A673 (cell line): ENCODE measurements at regions not wholly inside any gene's neighbourhood (a gene's known extent, or its start where the extent isn't known, plus 50 kb on each side); places are given as distances from the start of the nearest gene placed in this dataset.

Source experiments
- BruUV-seq: library from RNA; stranded (reverse); fragments of 400-500 nt; replicated peaks from 2 replicates; lab custom pipeline; 2021; lab: Mats Ljungman, UMichigan
- CTCF ChIA-PET: fragments of 300-600 bp; sonication (Branson Sonifier 250); formaldehyde crosslinking; loops from one replicate; lab custom pipeline; 2022; ENCODE audit warnings: antibody characterized with exemption; lab: Charles Lee
- POLR2A ChIA-PET: fragments of 300-600 bp; sonication (Branson Sonifier 250); formaldehyde crosslinking; loops from one replicate; lab custom pipeline; 2022; ENCODE audit warnings: antibody characterized with exemption; ENCODE audit not compliant: low non-redundant PET; lab: Charles Lee
- DNase-seq: peaks from one replicate; pipeline ENCODE4 v3.0.0-alpha.2; 2015; ENCODE audit warnings: low spot score
- H3K27ac ChIP-seq: fragments of 200-600 bp; sonication (generic); 2 replicates; pipeline ENCODE4 v1.5.1; 2016; ENCODE audit warnings: mixed run types, low read depth, mild to moderate bottlenecking, mixed read lengths, antibody characterized with exemption, low read length; ENCODE audit not compliant: poor library complexity, severe bottlenecking
- H3K27me3 ChIP-seq: fragments of 200-600 bp; sonication (generic); replicated peaks from 2 replicates; pipeline ENCODE4 v1.6.1; 2017; ENCODE audit warnings: mixed run types, low read depth, mild to moderate bottlenecking, mixed read lengths, antibody characterized with exemption, low read length; ENCODE audit not compliant: insufficient read depth, poor library complexity
- H3K36me3 ChIP-seq: fragments of 200-600 bp; sonication (generic); 2 replicates; pipeline ENCODE4 v1.6.1; 2016; ENCODE audit warnings: mixed run types, mild to moderate bottlenecking, mixed read lengths, antibody characterized with exemption, low read length; ENCODE audit not compliant: insufficient read depth, poor library complexity, severe bottlenecking
- H3K4me1 ChIP-seq: fragments of 200-600 bp; sonication (generic); 2 replicates; pipeline ENCODE4 v1.6.1; 2017; ENCODE audit warnings: mixed run types, mild to moderate bottlenecking, mixed read lengths, antibody characterized with exemption, low read length; ENCODE audit not compliant: insufficient read depth, poor library complexity, severe bottlenecking
- H3K4me3 ChIP-seq: fragments of 200-600 bp; sonication (generic); 2 replicates; pipeline ENCODE4 v1.5.1; 2016; ENCODE audit warnings: low read depth, mixed run types, mild to moderate bottlenecking, mixed read lengths, low read length; ENCODE audit not compliant: poor library complexity, severe bottlenecking
- H3K9me3 ChIP-seq: fragments of 200-600 bp; sonication (generic); 2 replicates; pipeline ENCODE4 v1.6.1; 2016; ENCODE audit warnings: mixed run types, low read depth, mild to moderate bottlenecking, mixed read lengths, antibody characterized with exemption, low read length; ENCODE audit not compliant: poor library complexity, severe bottlenecking
- EZH2 ChIP-seq: fragments of 200-600 bp; sonication (generic); IDR thresholded peaks from 2 replicates; pipeline ENCODE4 v1.6.1; 2017; ENCODE audit warnings: borderline replicate concordance, low read depth, mild to moderate bottlenecking, mixed read lengths, antibody characterized with exemption, low read length; ENCODE audit not compliant: poor library complexity, severe bottlenecking
- intact Hi-C: fragments of 100-400 bp; cut with micrococcal nuclease; formaldehyde crosslinking; loops from one replicate; pipeline ENCODE4 v1.10.0; 2022; ENCODE audit not compliant: unreplicated experiment
- TF ChIP-seq, protein P1 (sequence below): fragments of 300-800, 200-600 bp; sonication (generic); conservative IDR thresholded peaks from 2 replicates; pipeline ENCODE4 v1.5.1; 2017; ENCODE audit warnings: low read depth, mild to moderate bottlenecking, antibody characterized with exemption, low read length, moderate library complexity, mixed read lengths

DNA sequence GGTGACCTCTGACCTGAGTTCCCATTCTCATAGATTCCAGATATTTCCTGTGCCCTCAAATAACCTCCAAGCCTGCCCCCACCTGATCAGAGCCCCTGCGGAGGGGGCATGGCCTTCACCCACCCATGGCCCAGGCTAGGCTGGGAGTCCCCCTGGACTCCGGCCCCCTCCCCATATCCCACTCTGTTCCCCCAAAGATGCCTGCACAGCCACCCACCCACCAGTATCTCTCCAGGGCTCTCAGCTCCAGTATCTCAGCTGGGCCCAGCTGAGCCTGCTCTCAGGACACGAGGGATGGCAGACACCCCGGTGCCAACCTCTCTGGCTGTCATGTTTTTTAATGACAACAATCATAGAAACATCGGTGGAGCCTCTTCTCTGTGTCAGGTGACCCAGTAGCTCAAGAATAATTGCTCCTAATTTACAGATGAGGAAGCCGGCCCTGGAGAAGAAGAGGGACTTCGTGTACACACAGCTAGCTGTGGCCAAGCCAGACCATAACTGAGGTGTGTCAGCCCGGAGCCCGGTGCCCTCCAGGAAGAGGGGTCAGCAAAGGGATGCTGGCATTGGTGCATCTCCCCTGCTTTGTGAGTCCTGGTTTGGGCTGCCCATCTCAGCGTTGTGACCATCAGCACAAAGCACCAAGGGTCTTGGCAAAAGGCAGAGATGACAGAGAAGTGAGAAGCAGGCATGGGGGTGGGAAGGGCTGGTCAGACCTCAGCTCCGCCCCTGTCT lies 84.4 kb downstream of the SDC1 start:
- no peak for DNase-seq
- no peak overlapping the region for H3K27ac ChIP-seq
- ChIA-PET CTCF (no interaction called here), POLR2A (no interaction called here)
- no peaks in the 10 kb centered on the region for H3K4me1 ChIP-seq
- H3K4me3 ChIP-seq: no peak overlapping the region
- intact Hi-C loops: no loop called here
- no peaks in the 10 kb centered on the region for H3K27me3 ChIP-seq
- H3K36me3 ChIP-seq: no peaks in the 10 kb centered on the region
- TF ChIP-seq EZH2: no peak
- TF ChIP-seq, protein P1, sequence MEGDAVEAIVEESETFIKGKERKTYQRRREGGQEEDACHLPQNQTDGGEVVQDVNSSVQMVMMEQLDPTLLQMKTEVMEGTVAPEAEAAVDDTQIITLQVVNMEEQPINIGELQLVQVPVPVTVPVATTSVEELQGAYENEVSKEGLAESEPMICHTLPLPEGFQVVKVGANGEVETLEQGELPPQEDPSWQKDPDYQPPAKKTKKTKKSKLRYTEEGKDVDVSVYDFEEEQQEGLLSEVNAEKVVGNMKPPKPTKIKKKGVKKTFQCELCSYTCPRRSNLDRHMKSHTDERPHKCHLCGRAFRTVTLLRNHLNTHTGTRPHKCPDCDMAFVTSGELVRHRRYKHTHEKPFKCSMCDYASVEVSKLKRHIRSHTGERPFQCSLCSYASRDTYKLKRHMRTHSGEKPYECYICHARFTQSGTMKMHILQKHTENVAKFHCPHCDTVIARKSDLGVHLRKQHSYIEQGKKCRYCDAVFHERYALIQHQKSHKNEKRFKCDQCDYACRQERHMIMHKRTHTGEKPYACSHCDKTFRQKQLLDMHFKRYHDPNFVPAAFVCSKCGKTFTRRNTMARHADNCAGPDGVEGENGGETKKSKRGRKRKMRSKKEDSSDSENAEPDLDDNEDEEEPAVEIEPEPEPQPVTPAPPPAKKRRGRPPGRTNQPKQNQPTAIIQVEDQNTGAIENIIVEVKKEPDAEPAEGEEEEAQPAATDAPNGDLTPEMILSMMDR: no peak
- no peaks in the 10 kb centered on the region for H3K9me3 ChIP-seq
- no TSS peak for BruUV-seq

DNA sequence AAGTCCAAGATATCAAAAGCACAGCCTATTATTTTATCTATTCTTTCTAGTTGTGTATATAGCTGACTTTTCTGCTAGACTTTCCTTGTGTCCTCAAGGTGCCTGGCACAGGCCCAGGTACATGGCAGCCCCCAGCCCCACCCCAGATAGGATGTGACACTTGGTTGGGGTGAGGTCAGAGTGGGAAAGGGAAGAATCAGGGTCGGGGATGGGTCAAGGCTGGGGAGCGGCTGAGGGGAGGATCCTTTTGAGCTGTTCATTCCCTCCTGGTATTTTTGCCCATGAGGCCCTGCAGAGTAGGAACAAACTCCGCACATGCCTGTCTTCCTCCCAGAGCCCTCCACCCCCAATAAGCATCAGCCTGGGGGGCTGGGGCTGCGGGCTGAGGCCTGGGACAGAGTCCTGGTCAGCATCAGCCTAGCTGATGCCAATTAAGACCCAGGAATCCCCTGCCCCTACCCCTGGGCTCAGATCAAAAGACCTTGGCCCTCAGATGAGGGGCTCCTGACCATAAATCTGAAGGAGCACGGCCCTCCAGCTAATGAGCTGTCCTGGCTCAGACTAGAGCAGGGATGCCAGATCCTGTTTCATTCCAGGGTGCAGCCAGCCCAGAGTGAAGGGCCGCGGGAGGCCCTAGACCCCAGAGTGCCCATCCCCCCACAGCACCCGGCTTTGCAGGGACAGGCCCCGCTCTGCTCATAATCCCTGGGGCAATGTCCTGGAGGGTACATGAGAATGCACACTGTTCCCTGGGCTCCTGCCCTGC lies 85.3 kb downstream of the SDC1 start:
- no peak overlapping the region for H3K4me3 ChIP-seq
- intact Hi-C loops: no loop called here
- no peaks in the 10 kb centered on the region for H3K4me1 ChIP-seq
- no peaks in the 10 kb centered on the region for H3K36me3 ChIP-seq
- no peak for TF ChIP-seq EZH2
- TF ChIP-seq, protein P1: no peak
- no peaks in the 10 kb centered on the region for H3K27me3 ChIP-seq
- no peak for DNase-seq
- no peak overlapping the region for H3K27ac ChIP-seq
- POLR2A ChIA-PET: no interaction called here
- CTCF ChIA-PET: no interaction called here
- H3K9me3 ChIP-seq: no peaks in the 10 kb centered on the region
- no TSS peak for BruUV-seq

DNA sequence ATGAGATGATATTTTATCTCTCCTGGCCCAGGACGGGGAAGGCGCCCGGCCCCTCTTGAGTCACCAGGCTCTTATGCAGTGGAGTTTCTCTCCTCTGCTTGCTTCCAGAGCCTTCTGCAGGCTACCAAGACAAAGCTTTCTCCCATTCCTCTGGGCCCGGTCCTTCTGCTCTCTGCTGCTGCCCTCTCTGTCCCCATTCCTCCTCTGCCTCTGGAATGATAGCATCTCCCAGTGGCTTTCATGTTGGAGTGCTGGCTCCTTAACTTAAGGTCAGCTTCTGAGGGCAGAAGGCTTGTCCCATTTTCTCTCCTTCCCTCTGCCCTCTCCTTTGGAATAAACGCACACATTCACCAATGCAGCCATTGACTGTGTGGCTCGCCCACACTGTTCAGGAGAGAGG lies 86.2 kb downstream of the SDC1 start:
- POLR2A ChIA-PET: no interaction called here
- Histone ChIP-seq H3K4me3 (no peak overlapping the region), H3K36me3 (no peaks in the 10 kb centered on the region), H3K4me1 (no peaks in the 10 kb centered on the region), H3K9me3 (no peaks in the 10 kb centered on the region), H3K27ac (no peak overlapping the region), H3K27me3 (no peaks in the 10 kb centered on the region)
- DNase-seq: no peak
- no TSS peak for BruUV-seq
- CTCF ChIA-PET: no interaction called here
- TF ChIP-seq, protein P1: no peak
- no peak for TF ChIP-seq EZH2
- intact Hi-C loops: no loop called here
